GM10266 (cell line): ENCODE measurements at regions not wholly inside any gene's neighbourhood (a gene's known extent, or its start where the extent isn't known, plus 50 kb on each side); places are given as distances from the start of the nearest gene placed in this dataset.

ENCODE experiments used
- DNase-seq: peaks from one replicate; pipeline ENCODE4 v3.0.0; 2012; ENCODE audit errors: extremely low spot score
- CTCF ChIP-seq: IDR thresholded peaks from 2 replicates; pipeline ENCODE4 v1.5.1; 2012; ENCODE audit warnings: mild to moderate bottlenecking, low read depth; ENCODE audit not compliant: control insufficient read depth, insufficient read depth; ENCODE audit errors: missing control alignments

- no peak for DNase-seq
Observed at GRCh38 chr20:40738976-40739375, 49.9 kb upstream of the MAFB start.

GRCh38 chr20:40739841-40740240 is 50.8 kb upstream of the MAFB start:
- TF ChIP-seq CTCF, result no peak
- no peak for DNase-seq

More at GRCh38 chr20:40738976-40739375, 49.9 kb upstream of the MAFB start:
- no peak for TF ChIP-seq CTCF

- peak; percentile 44 for DNase-seq
Observed at GRCh38 chr20:40741507-40742106, 52.6 kb upstream of the MAFB start.

GRCh38 chr20:40743141-40743775 is 54.2 kb upstream of the MAFB start:
- DNase-seq, result no peak
- no peak for TF ChIP-seq CTCF

More at GRCh38 chr20:40741507-40742106, 52.6 kb upstream of the MAFB start:
- peak; percentile 62 for TF ChIP-seq CTCF

- no peak for DNase-seq
- TF ChIP-seq CTCF, result no peak
Observed at GRCh38 chr20:40744072-40744817, 55.2 kb upstream of the MAFB start.

- no peak for TF ChIP-seq CTCF
- DNase-seq, result no peak
Observed at GRCh38 chr20:40744818-40745175, 55.8 kb upstream of the MAFB start.

GRCh38 chr20:40746251-40746650 is 57.2 kb upstream of the MAFB start:
- no peak for DNase-seq
- no peak for TF ChIP-seq CTCF
